ENCODE measurements at regions not wholly inside any gene's neighbourhood (a gene's known extent, or its start where the extent isn't known, plus 50 kb on each side); places are given as distances from the start of the nearest gene placed in this dataset.

DNA sequence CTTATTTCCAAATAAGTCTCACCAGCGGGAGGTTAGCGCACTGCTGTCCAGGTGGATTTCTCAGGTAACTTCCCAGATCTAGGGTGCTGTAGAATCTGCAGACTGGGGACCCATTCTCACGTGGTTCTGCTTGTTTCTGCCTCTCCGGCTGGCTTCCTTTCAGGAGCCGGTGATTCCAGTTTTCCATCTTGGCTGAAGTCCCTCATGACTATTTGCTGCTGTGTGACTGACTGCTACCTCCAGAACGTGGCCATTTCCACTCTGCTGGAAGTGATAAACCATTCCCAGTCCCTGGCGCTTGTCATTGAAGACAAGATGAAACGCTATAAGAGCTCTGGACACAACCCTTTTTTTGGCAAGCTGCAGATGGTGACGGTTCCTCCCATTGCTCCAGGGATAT is 76.0 kb downstream of the DOP1B start:
- no peak overlapping the region for H3K4me3 ChIP-seq (ENCODE audit: low read depth, low read length)
- DNase-seq (ENCODE audit: low read depth) = no peak
- TF ChIP-seq, protein P1, sequence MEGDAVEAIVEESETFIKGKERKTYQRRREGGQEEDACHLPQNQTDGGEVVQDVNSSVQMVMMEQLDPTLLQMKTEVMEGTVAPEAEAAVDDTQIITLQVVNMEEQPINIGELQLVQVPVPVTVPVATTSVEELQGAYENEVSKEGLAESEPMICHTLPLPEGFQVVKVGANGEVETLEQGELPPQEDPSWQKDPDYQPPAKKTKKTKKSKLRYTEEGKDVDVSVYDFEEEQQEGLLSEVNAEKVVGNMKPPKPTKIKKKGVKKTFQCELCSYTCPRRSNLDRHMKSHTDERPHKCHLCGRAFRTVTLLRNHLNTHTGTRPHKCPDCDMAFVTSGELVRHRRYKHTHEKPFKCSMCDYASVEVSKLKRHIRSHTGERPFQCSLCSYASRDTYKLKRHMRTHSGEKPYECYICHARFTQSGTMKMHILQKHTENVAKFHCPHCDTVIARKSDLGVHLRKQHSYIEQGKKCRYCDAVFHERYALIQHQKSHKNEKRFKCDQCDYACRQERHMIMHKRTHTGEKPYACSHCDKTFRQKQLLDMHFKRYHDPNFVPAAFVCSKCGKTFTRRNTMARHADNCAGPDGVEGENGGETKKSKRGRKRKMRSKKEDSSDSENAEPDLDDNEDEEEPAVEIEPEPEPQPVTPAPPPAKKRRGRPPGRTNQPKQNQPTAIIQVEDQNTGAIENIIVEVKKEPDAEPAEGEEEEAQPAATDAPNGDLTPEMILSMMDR (IDR thresholded peaks at IDR 0.05; ENCODE audit: low read depth, low read length, missing control alignments) = no peak
- in situ Hi-C loops (cut with HindIII; ENCODE audit: low sequenced_read_pairs) = no loop called here

- DNase-seq (ENCODE audit: low read depth) = no peak
- TF ChIP-seq, protein P1 (IDR thresholded peaks at IDR 0.05; ENCODE audit: low read depth, low read length, missing control alignments) = no peak
- H3K4me3 ChIP-seq (ENCODE audit: low read depth, low read length) = no peak overlapping the region
- in situ Hi-C loops (cut with HindIII; ENCODE audit: low sequenced_read_pairs) = no loop called here
Measured at GRCh38 chr21:36235058-36235582, 78.5 kb downstream of the DOP1B start.

DNA sequence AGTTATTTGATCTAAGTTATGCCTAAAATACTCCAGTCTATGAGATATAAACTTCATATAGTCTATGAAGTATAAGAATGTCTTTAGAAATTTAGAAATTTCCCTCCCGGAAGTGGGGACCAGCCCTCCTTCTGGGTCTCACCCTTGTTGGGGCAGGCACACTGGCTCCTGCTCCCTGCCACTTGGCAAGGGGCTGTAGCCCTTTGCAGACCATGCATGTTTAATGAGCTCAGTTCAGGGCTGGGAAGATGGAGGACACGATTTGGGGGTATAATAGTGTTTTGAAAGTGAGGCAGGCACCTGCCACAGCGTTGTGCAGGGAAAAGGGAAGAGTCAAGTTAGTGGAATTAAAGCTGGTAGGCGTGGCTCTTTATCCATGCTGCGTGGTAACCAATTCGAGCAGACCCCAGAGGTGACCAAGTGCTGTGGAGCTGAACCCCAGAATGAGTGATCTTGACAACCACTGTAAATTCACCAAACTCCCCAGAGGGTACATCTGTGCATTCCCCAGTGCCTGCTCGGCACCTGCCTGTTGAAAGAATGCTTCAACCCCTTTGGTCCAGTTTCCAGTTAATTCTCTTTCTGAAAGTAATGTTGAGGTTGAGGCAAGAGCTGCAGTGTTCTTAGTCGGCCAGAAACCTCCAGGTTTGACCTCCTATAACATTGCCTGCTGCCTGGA is 79.6 kb downstream of the DOP1B start:
- in situ Hi-C loops (cut with HindIII; ENCODE audit: low sequenced_read_pairs) = no loop called here
- TF ChIP-seq, protein P1 (IDR thresholded peaks at IDR 0.05; ENCODE audit: low read depth, low read length, missing control alignments) = no peak
- no peak for DNase-seq (ENCODE audit: low read depth)
- H3K4me3 ChIP-seq (ENCODE audit: low read depth, low read length) = no peak overlapping the region

GRCh38 chr21:36237441-36237840 is 80.8 kb downstream of the DOP1B start:
- H3K4me3 ChIP-seq (ENCODE audit: low read depth, low read length) = no peak overlapping the region
- TF ChIP-seq, protein P1 (IDR thresholded peaks at IDR 0.05; ENCODE audit: low read depth, low read length, missing control alignments) = no peak
- no peak for DNase-seq (ENCODE audit: low read depth)
- in situ Hi-C loops (cut with HindIII; ENCODE audit: low sequenced_read_pairs) = no loop called here

GRCh38 chr21:36239585-36239984 is 80.4 kb upstream of the MORC3 start:
- in situ Hi-C loops (cut with HindIII; ENCODE audit: low sequenced_read_pairs) = no loop called here
- no peak overlapping the region for H3K4me3 ChIP-seq (ENCODE audit: low read depth, low read length)
- no peak for DNase-seq (ENCODE audit: low read depth)
- TF ChIP-seq, protein P1 (IDR thresholded peaks at IDR 0.05; ENCODE audit: low read depth, low read length, missing control alignments) = no peak

GRCh38 chr21:36241717-36242116 is 78.3 kb upstream of the MORC3 start:
- no peak overlapping the region for H3K4me3 ChIP-seq (ENCODE audit: low read depth, low read length)
- TF ChIP-seq, protein P1 (IDR thresholded peaks at IDR 0.05; ENCODE audit: low read depth, low read length, missing control alignments) = no peak
- no peak for DNase-seq (ENCODE audit: low read depth)
- in situ Hi-C loops (cut with HindIII; ENCODE audit: low sequenced_read_pairs) = no loop called here
